ENCODE measurements at regions not wholly inside any gene's neighbourhood (a gene's known extent, or its start where the extent isn't known, plus 50 kb on each side); places are given as distances from the start of the nearest gene placed in this dataset.

DNA sequence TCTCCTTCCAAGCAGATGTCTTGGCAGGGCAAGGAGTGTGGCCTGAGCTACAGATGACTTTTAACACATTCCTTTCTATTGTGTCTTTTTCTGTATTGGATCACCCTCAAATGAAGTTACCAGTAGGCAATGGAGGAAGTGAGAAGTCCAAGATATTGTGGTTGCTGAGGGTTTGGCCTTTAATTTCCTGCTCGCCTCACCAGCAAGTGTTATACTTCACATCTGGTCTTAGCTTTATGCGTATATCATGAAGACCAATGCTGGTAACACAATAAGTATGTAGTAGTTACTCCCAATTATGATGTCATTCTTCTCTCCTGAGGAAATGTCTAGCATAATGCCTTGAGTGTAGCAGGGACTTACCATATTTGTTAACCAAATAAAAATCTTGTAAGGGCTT is 179.9 kb downstream of the ZIC1 start:
- no peak for DNase-seq (ENCODE audit: low spot score)

DNA sequence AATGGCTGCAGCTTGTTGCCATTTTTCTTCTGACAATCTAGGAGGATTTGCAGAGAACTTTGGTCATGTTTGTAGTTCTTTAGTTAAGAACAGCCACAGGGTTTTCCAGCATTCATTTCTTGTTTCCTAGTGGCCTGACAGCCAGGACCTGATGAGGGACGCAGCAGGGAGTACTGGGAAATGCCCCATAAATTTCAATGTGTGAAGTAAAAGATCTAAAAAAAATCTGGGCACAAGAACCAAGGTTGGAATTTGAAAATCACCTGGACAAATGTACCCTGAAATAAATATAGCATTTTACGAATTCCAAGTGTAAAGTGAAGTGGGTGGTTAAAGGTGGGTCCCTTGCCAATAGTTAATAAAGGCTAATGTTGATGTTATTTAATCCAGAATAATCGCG is 195.0 kb downstream of the ZIC1 start:
- DNase-seq (ENCODE audit: low spot score), result no peak

DNA sequence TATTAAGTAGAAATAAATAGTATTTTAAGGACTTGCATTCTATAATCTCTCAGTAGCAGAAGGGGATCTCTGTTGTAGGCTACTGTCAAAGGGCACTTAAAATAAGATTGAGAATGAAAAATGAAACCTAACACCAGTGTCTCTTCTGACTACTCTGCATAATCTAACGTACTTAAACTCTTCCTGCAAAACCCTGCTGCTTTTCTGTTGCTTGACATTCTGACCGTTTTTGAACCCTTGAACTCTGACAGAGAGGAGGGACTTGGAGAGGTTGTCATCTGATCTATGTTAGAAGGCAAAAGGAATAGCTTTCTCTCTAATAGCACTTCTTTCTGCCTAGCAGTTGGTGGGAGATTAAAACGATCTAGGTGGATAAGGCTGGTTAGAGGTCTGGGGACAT is 204.6 kb downstream of the ZIC1 start:
- no peak for DNase-seq (ENCODE audit: low spot score)

DNA sequence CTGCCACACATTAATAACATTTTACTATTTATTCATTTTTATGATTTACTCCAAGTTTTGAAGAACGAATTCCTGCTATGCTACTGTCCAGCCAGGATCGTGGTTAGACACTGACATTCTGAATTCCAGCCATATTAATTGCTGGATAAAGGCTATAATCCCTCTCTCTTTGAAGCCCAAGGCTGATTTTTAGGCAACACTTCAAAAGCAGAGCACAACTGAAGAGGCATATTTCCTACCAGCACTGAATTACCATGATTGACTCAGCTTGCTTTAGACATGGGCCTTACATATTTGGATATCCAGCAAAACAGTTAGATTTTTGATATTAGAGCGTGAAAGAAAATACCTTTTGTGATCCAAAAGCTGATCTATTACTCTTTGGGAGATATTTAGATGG is 205.0 kb downstream of the ZIC1 start:
- no peak for DNase-seq (ENCODE audit: low spot score)

DNA sequence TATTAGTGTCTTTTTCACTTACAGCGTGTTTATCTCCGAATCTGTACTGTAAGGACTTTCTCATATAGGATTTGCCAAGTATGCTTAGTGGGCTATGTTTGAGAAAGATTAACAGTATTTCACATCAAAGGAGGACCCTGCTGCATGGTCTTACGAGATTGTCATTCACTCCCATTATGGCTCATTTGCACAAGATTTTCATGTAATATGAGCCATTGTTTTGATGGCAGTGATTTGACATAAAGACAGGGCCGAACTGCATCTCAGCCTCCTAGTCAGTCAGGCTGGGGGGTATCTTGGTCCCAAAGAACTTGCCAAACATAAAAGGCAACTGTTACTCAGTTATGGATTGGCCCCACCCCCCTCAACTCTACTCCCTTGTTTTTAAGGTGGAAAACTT is 205.9 kb downstream of the ZIC1 start:
- no peak for DNase-seq (ENCODE audit: low spot score)

DNA sequence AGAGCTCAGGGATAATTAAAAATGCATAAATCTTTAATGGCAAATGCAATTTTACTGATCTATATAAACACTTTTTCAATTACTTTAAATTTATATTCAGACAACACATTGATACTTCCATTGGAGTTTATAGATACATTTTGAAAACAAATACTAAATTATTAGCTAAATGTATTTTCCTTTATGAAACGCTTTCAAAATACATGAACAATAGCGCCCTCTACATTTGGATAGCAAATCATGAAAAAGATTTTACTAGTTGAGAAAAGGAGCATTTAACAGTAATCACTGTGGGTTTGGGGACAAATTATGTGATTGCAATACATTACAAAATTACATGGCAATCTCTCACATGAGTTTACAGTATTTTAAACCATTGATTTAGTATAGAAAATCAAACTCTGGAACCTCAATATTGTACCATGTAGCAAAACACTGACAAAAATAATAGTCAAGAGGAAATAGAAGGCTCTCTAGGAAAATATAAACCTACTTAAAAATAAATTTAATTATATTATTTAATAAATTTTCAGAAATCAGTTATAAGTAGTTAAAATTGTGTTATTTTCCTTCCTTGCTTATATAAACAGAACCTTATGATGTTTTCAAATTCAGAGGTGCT is 207.9 kb downstream of the ZIC1 start:
- no peak for DNase-seq (ENCODE audit: low spot score)

DNA sequence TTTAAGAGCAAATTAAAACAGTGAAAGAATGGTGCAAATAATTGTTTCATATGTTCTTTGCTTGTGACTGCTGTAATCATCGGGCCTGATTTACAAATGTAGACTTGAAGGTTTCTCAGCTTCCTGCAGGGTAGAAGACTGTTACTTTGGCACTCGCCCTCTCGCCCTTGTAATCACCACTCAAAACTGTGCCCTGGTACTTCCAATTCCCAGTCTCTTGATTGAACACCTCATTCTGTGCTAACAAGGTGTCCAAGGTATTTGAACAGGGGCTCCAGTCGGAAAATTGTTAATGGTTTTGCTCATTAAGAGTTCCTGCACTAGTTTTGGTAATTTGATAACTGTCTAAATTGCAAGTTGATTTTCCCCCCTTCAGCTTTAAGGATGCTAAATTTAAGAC is 209.5 kb downstream of the ZIC1 start:
- DNase-seq (ENCODE audit: low spot score), result no peak

DNA sequence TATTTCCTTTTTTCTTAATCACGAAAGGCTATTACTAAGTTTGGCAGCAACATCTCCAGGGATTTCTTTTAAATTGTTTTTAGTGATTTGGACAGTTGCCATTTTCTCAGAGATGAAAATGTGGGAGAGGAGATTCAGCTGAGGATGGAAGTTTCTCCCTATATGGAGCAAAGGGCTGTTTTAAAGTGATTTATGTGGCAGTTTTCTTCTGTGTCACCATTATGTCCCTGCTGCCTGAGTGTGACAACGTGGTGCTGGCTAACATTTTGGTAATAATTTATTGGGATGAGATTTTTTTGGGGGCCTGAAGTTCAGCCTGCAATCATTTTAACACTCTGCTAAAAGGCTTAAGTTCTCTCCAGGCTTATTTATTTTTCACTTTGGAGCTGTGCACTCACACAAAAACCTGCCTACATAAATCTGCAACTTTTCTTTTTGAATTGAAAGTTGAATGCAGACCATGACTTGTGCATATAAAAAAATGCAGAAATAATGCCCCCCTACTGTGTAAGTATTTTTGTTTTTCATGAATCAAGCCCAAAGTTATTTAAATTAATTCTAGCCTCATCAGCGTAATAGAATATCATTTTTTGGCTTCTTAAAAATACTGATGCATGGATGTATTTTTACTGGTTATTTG is 210.9 kb downstream of the ZIC1 start:
- DNase-seq (ENCODE audit: low spot score), result no peak

DNA sequence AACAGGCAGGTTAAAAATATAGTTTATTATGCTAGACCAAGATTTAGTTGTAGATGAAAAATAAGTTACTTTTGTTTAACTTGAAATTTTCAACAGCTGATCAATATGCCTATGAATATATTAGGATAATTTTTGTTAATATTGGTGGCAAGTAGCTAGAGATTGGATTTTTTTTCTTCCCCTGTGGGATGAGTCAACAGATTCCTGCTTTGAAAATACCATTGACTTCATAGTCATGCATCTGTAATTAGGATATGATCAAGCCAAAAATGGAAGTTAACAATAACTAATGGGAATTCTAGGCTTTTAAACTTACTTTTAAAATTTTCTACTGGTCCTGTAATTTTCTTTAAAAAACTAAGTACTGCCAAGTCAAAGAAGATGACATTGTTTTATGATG is 211.7 kb downstream of the ZIC1 start:
- DNase-seq (ENCODE audit: low spot score), result no peak

DNA sequence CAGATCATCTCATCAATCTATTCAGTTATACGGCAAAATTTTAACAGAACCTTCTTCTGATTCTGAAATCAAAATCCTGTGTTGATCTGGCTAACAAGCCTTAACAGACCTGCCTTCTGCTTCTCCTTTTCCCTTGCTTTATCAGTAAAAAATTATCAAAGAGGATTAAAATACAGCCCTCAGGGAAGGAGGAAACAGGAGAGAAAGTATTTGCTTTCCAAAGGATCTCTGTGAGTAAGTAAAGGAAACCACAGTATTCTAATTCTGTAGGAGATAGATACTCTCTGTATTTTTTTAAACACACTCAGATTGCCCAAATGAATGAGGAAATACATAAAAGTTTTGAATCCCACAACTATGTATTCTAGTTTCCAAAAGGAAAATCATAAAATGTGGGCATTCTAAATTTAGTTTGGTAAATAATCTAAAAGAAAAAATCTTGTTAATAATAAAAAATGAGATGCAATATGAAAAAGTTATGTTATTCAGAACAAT is 221.8 kb downstream of the ZIC1 start:
- no peak for DNase-seq (ENCODE audit: low spot score)

DNA sequence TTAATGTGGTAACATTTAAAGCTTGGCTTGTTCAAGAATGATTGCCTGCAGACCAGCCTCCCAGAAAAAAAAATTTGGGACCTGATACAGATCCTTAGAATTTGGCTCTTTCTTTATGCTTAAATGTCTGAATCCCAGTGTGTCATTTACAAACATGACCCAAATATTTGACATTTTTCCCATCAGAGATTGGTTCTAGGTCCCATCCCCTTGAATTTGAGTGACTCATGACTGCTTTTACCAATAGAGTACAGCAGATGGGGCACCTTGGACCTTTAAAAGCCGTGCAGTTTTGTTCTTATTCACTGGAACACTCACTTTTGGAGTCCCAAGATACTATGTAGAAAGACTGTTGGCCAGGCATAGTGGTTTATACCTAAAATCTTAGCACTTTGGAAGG is 231.6 kb downstream of the ZIC1 start:
- DNase-seq (ENCODE audit: low spot score), result no peak

DNA sequence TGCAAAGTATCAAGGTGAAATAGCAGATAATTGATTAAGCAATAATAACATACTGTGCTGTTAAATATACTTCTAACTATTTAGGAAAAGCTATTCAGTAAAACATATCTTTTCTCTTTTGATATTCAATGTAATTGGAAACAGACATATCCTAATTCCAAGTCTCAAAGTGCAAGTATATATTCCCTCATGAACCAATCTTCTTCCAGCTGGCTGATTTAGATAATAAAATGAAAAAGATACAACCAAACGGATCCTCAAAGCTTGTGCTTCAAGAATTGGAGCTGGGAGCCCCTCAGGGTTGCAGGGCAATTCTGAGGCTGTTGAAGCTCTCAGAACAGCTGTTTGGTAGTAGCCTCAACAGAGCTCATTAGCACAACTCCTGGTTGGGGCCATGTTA is 236.6 kb downstream of the ZIC1 start:
- DNase-seq (ENCODE audit: low spot score), result no peak

DNA sequence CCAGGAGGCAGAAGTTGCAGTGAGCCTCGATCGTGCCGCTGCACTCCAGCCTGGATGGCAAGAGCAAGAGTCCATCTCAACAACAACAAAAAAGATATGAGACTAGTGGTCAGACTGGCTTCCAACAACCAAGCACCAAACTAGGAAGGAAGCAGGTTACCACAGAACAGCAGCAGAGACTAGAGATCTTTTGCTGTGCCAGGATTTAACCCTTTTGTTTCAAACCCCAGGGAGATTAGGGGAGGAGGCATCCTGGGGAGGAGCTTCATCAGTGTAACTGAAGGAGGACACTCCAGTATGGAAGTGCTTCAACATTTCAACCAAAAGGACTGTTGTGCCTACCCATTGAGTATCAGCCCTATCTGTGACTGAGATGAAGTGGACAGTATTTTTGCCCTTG is 240.3 kb downstream of the ZIC1 start:
- no peak for DNase-seq (ENCODE audit: low spot score)

DNA sequence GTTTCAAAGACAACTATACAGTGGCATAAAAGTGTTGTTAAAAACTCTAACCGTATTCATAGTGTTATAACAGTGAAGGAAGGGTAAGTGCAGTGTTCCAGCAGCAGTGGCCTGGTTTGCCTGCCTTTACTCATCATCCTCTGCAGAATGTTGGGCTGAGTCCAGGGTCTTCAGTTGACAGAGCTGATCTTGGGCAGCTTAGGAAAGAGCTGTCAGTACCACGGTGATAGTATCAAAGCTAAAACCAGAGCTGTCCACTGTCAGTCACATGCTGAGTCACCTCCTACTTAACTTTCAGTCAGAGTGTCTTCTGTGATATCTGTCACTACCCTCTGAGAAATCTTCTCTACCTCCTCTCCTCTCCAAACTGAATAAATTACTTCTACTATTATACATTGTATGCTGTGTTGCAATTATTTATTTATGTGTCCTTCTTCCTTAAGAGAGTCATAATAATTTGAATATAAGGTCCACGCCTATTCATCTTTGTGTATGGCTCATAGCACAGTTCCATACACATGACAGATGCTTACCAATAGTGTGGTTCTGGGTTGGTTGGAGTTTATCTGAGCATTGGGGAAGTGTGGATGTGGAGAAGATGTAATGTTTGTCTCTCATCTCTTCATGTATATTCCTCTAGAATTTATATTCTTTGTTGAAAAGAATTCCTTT is 242.1 kb downstream of the ZIC1 start:
- no peak for DNase-seq (ENCODE audit: low spot score)

DNA sequence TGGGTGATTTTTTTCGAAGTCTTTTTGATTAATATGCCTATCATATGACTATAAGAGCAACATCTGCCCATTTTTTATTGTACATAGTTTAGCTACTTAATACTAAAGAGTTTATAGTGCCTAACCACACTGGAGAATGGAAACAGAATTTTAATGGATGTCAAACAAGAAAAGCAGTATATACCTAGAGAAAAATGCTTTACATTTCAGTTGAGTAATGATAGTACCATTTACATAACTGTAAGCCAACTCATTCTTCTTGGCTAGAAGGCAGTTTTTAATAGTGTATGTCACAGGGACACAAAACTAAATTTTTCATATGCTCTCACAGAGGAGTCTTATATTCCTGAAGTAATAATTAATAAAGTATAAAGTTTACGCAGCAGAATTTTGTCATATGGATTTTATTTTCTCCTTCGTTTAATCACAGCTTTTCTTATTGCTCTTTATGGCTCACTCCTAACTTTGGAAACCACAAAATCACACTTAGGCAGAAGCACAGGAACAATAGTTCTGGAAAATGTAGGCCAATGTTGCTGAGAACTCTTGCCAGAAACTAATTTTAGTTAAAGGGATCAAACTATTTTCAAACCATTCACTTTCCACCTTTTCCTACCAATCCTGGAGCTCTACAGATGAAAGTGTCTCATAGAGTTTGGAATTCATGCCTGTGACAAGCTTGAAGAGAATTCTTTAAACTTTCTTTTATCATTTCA is 243.6 kb downstream of the ZIC1 start:
- no peak for DNase-seq (ENCODE audit: low spot score)

DNA sequence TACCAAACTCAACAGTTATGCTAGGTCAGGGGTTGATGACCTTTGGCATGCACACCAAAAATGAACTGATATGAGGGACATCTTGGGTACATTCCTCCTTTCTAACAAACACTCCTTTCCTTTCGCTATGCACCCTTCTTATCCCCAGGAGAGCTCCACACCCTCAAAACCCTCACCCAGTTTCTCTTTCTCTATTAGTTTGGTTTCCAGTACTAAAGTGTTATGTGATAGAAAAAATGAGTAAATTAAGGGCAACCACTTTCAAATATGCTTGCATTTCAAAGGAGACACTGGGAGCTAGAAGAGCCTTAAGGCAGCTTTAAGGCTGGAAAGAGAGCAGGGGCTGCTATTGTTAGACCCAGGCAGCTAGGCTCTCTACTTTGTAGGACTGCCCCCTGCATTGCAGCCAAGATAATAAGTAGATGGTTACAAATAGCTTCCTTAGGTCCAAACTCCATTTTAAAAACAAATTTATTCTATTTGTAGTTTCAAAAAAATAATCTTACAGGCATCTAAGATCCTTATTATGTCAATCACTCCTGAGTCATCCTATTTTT is 244.3 kb downstream of the ZIC1 start:
- DNase-seq (ENCODE audit: low spot score), result no peak

DNA sequence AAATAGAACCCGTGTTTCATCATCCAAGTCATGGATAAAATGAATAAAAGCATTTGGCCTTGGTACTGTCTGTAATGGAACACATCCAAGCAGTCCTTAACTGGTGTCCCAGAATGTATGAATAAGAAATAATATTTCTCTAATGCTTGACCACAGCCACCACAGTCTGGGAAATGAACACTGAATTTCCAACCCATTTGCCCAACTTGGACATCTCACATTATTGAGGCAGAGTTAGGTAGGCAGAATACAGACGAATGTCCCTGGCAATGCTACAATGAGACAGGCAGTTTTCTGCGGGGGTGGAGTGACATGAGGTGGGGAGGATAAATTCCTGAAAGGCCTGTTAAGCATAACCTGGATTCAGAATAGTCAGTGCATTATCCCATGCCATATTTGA is 245.7 kb downstream of the ZIC1 start:
- no peak for DNase-seq (ENCODE audit: low spot score)

DNA sequence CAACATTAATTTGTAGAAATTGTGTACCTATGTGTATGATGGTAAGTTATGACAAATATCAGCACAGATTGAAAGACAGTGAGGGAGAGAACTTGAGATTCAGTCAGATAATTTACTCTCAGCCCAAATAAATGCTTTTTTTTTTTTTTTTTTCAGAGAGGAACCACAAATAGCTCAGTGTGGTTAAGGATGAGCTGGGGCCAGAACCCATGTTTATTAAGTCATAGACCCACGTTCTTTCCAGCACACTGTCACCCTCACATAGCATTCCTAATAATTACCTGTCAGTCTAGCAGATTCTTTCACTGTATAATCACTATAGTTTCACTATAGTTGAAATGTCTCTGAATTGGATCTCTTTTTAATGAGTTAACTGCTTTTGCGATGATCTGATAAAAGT is 246.1 kb downstream of the ZIC1 start:
- DNase-seq (ENCODE audit: low spot score), result no peak

DNA sequence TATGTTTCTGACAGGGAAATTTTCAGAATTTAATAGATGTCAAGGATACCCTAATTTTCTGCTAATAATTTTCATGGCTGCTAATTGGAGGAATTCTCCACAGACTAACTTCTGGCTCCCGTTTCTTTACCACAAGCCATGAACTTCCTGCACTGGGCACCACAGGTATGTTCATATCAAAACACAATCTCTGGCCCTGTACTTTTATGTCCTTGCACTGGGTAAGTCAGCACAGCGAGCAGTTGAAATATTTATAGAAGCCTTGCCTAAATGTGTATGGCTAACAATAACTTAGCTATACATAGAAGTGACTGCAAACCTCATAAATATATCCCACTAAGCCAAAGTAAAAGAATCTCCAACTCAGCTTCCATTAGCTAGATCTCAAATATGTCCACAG is 246.9 kb downstream of the ZIC1 start:
- no peak for DNase-seq (ENCODE audit: low spot score)

DNA sequence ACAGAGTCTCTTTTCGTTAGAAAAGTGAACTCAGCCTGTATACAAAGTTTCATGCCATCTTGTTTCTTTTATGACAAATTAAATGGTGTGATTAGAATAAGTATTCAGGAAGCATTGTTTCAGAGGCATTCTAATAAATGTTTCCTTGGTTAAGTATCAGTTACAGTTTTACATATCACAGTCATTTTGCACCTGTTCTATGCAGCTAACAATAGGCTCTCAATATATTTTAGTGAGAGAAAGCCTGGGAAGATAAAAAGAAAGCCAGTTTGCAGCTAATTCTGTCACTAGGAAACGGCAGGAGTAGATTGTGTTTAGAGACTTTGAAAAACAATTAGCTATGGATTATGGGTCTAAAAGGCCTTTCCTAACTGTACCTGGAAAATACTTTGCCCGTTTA is 252.8 kb downstream of the ZIC1 start:
- DNase-seq (ENCODE audit: low spot score), result no peak

DNA sequence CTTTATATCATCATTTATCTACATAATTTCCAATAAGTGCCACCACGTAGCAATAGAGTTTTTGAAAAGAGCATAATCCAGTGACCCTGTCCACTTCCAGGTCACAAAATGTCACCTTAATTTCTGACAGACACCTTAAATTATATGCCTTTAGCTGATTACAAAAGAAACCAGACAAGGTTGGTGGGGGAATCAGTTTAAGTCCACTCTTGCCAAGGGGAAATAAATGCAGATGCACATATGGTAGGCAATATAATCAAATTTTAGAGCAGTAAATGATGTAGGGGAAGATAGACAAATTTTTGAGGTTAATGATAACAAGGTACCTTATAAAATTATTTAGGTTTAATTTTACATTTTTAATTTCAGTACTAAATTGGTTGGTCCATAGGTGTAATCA is 253.5 kb downstream of the ZIC1 start:
- DNase-seq (ENCODE audit: low spot score), result no peak

DNA sequence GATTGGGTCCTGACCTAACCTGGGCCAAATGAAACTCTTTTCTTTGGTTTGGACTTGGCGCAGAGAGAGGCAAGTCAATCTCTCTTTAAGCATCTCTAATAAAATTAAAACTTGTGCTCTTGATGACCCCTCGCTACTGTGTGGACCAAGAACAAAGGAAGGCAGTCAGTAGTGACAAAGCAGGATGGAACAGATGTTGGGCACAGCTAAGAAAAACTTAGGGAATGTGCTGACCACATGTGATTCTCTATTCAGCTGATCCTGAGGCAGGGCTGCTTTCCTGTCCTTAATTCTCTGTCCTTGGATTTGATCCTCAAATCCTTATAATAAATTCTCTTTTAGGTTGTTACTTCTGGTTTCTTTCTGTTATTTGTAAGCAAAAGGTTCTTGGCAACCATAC is 259.9 kb downstream of the ZIC1 start:
- DNase-seq (ENCODE audit: low spot score), result no peak

DNA sequence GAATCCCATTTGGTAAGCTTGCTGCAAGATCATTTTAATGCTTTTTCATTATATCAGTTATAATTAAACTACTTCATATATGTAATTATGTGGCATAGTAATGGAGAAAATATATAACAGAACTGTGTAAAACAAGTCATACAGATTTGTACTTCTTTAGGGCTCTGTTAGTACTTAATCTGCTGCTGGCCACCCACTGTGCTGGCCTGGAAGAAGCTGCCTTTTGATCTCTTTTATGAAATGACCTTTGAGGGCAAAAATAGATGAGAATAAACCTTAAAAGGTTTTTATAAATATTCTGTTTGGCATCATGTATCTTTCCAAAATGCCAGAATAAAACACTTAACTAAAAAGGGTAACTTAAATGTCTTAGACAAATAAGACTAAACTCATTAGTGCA is 262.9 kb downstream of the ZIC1 start:
- DNase-seq (ENCODE audit: low spot score), result no peak

Measured in ureter (tissue), 1 donor.